HepG2 (cell line): ENCODE measurements at regions not wholly inside any gene's neighbourhood (a gene's known extent, or its start where the extent isn't known, plus 50 kb on each side); places are given as distances from the start of the nearest gene placed in this dataset.

Source experiments
- ATAC-seq: fragments of 200-7000 bp; cut with Tn5 transposase; 3 replicates; pipeline ENCODE4 v1.9.1; 2020; ENCODE audit warnings: mild to moderate bottlenecking, moderate library complexity
- BruUV-seq: library from RNA; stranded (reverse); fragments of 400-500 nt; replicated peaks from 2 replicates; lab custom pipeline; 2021; lab: Mats Ljungman, UMichigan
- CTCF ChIA-PET: fragments of 300-600 bp; formaldehyde crosslinking; extraction: SDS; loops from one replicate; lab custom pipeline; 2021; ENCODE audit warnings: low total read pairs, inconsistent platforms, low intra/inter-chr PET ratio; lab: Yijun Ruan, JAX
- POLR2A ChIA-PET: fragments of 350-600 bp; sonication (Branson Sonifier 250); formaldehyde crosslinking; loops from one replicate; lab custom pipeline; 2020; ENCODE audit warnings: antibody characterized with exemption, inconsistent platforms; lab: Yijun Ruan, JAX
- DNase-seq: peaks from one replicate; pipeline ENCODE4 v3.0.0-alpha.2; 2015; ENCODE audit warnings: low spot score
- FAIRE-seq: peaks from 3 replicates; lab custom pipeline; 2011; peaks lifted over from hg19 to GRCh38; lab: Jason Lieb, UNC
- H2AFZ ChIP-seq: one replicate; pipeline ENCODE4 v1.6.1; 2011; ENCODE audit warnings: low read length, inconsistent platforms
- H3K27ac ChIP-seq: fragments of 300-600 bp; 3 replicates; pipeline ENCODE4 v1.8.0; 2011; ENCODE audit warnings: mixed run types, mild to moderate bottlenecking, mixed read lengths, low read length, inconsistent platforms; ENCODE audit not compliant: insufficient read depth; ENCODE audit errors: extremely low read length
- H3K27me3 ChIP-seq, 2 experiments: fragments of 200-600 bp in 1 of 2; 2 replicates in 1 of 2; 3 replicates in 1 of 2; pipeline versions ENCODE4 v1.6.0 to v1.8.0; 2011; ENCODE audit warnings: low read length in 2 of 2, mild to moderate bottlenecking in 2 of 2, moderate library complexity in 2 of 2, inconsistent platforms in 1 of 2; ENCODE audit not compliant: insufficient read depth in 2 of 2, control insufficient read depth in 1 of 2
- H3K36me3 ChIP-seq, 2 experiments: fragments of 200-600 bp in 1 of 2; replicated peaks in 1 of 2; 2 replicates in 1 of 2; 3 replicates in 1 of 2; pipeline versions ENCODE4 v1.5.1 to v1.8.0; 2011; ENCODE audit warnings: low read length in 2 of 2, inconsistent platforms in 1 of 2; ENCODE audit not compliant: insufficient read depth in 2 of 2, control insufficient read depth in 1 of 2
- H3K4me1 ChIP-seq: 2 replicates; pipeline ENCODE4 v1.5.1; 2012; ENCODE audit warnings: low read length, inconsistent platforms; ENCODE audit not compliant: insufficient read depth
- H3K4me2 ChIP-seq: 2 replicates; pipeline ENCODE4 v1.6.0; 2011; ENCODE audit warnings: low read depth, low read length, inconsistent platforms
- H3K4me3 ChIP-seq, 3 experiments: fragments of 200-600 bp in 1 of 3; sonication (generic), shearing (Covaris generic) in 1 of 3; replicated peaks in 1 of 3; 2 replicates each; pipeline ENCODE4 v1.5.1; 2011 to 2016; ENCODE audit warnings: low read length in 3 of 3, inconsistent platforms in 2 of 3, low read depth in 2 of 3, mild to moderate bottlenecking in 2 of 3, control low read depth in 1 of 3, mixed read lengths in 1 of 3; ENCODE audit not compliant: insufficient read depth in 1 of 3
- H3K79me2 ChIP-seq: one replicate; pipeline ENCODE4 v1.6.1; 2011; ENCODE audit warnings: low read length, inconsistent platforms; ENCODE audit not compliant: insufficient read depth
- H3K9ac ChIP-seq: 2 replicates; pipeline ENCODE4 v1.6.0; 2011; ENCODE audit warnings: mild to moderate bottlenecking, low read depth, low read length, inconsistent platforms; ENCODE audit not compliant: insufficient read depth
- H3K9me3 ChIP-seq: 2 replicates; pipeline ENCODE4 v1.5.1; 2012; ENCODE audit warnings: mild to moderate bottlenecking, low read length
- H4K20me1 ChIP-seq: 2 replicates; pipeline ENCODE4 v1.6.0; 2011; ENCODE audit warnings: inconsistent platforms, mild to moderate bottlenecking, low read length, moderate library complexity; ENCODE audit not compliant: insufficient read depth
- AKAP8 ChIP-seq: sonication (generic); formaldehyde crosslinking; IDR thresholded peaks from 2 replicates; pipeline ENCODE4 v1.5.1; 2020; ENCODE audit warnings: mild to moderate bottlenecking, missing genetic modification reagents
- FOXA1 ChIP-seq, 2 experiments: fragments of 450-650 bp in 1 of 2; sonication (generic) in 1 of 2; formaldehyde crosslinking in 1 of 2; IDR thresholded peaks; 2 replicates each; pipeline versions ENCODE4 v1.4.0 to v1.6.1; 2016 to 2020; ENCODE audit warnings: missing genetic modification reagents in 1 of 2
- IRX3 ChIP-seq: sonication (generic); formaldehyde crosslinking; IDR thresholded peaks from 2 replicates; pipeline ENCODE4 v1.8.1; 2023; ENCODE audit warnings: mild to moderate bottlenecking, low read depth, missing genetic modification reagents, borderline replicate concordance
- MTF1 ChIP-seq: sonication (generic); formaldehyde crosslinking; IDR thresholded peaks from 2 replicates; pipeline ENCODE4 v1.5.0; 2020; ENCODE audit warnings: missing genetic modification reagents
- PRPF4 ChIP-seq: fragments of 200-400 bp; formaldehyde crosslinking; IDR thresholded peaks from 2 replicates; pipeline ENCODE4 v1.6.1; 2016; ENCODE audit warnings: low read length, low read depth; ENCODE audit not compliant: poor library complexity, severe bottlenecking
- REL ChIP-seq: sonication (generic); formaldehyde crosslinking; conservative IDR thresholded peaks from 2 replicates; pipeline ENCODE4 v1.8.0; 2022; ENCODE audit warnings: mild to moderate bottlenecking, missing genetic modification reagents, moderate library complexity
- TEAD2 ChIP-seq: sonication (generic); formaldehyde crosslinking; IDR thresholded peaks from 2 replicates; pipeline ENCODE4 v1.9.0; 2021; ENCODE audit warnings: missing genetic modification reagents
- XRCC5 ChIP-seq: fragments of 200-400 bp; formaldehyde crosslinking; optimal IDR thresholded peaks from 2 replicates; pipeline ENCODE3; 2017; ENCODE audit warnings: mild to moderate bottlenecking, low read length
- ZNF547 ChIP-seq: sonication (generic); formaldehyde crosslinking; IDR thresholded peaks from 2 replicates; pipeline ENCODE4 v1.5.1; 2020; ENCODE audit warnings: mild to moderate bottlenecking, missing genetic modification reagents
- ZNF556 ChIP-seq: sonication (generic); formaldehyde crosslinking; IDR thresholded peaks from 2 replicates; pipeline ENCODE4 v1.4.0; 2020; ENCODE audit warnings: mild to moderate bottlenecking, missing genetic modification reagents, borderline replicate concordance
- ZNF713 ChIP-seq: sonication (generic); formaldehyde crosslinking; IDR thresholded peaks from 2 replicates; pipeline ENCODE4 v1.4.0; 2020; ENCODE audit warnings: mild to moderate bottlenecking, missing genetic modification reagents
- WGBS: methylation state at CpG from one replicate; pipeline ENCODE4 v1.1.6; 2017; ENCODE audit warnings: low lambda C conversion rate; 5-methylcytosine and 5-hydroxymethylcytosine counted together
- in situ Hi-C: cut with HindIII; loops from 2 replicates; pipeline ENCODE4 v1.10.0; 2017; ENCODE audit warnings: low pct_unique_long_range_greater_than_20kb; ENCODE audit not compliant: extremely low pct_ligation_motif_present
- intact Hi-C: fragments of 100-400 bp; cut with micrococcal nuclease; formaldehyde crosslinking; loops from one replicate; pipeline ENCODE4 v1.10.0; 2022; ENCODE audit not compliant: unreplicated experiment
- TF ChIP-seq, protein P1 (sequence below): sonication (generic); formaldehyde crosslinking; IDR thresholded peaks from 2 replicates; pipeline ENCODE4 v1.9.0; 2021; ENCODE audit warnings: missing genetic modification reagents, borderline replicate concordance

DNA sequence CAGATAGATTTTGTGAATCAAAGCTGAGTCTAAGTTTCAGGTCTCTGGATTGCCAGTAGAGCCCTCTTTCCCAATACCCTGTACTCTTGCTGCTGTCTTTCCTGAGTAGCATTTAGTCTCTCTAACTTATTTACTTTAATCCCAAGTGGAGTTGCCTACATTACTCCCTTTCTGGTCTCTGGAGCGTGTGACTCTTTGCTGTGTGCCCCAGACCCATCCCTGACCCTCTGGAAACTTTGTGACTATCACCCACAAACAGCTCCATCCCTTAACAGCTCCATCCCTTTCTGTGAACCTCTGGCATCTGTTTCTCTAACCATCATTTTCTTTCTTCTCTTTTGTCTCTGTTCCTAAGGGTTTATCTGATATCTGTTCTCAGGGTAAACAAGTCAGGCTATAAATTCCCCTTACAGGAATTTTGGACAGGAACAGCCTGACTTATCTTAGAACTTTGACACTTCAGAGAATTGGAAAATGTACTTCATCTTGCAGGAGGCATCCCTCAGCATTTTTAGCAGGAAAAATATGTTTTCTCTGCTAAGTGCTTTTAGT, 1167.1 kb upstream of the SEMA6A start:
- TF ChIP-seq MTF1 (CRISPR knock-in tag) (no peak), ZNF547 (no peak), REL (CRISPR knock-in tag) (no peak), ZNF713 (CRISPR knock-in tag) (no peak), ZNF556 (CRISPR knock-in tag) (no peak), IRX3 (no peak), AKAP8 (CRISPR knock-in tag) (no peak), PRPF4 (no peak), TEAD2 (no peak), XRCC5 (no peak), FOXA1 (IDR thresholded peaks at IDR 0.05) (no peak), FOXA1 (CRISPR knock-in tag; IDR thresholded peaks at IDR 0.05) (no peak)
- TF ChIP-seq, protein P1, sequence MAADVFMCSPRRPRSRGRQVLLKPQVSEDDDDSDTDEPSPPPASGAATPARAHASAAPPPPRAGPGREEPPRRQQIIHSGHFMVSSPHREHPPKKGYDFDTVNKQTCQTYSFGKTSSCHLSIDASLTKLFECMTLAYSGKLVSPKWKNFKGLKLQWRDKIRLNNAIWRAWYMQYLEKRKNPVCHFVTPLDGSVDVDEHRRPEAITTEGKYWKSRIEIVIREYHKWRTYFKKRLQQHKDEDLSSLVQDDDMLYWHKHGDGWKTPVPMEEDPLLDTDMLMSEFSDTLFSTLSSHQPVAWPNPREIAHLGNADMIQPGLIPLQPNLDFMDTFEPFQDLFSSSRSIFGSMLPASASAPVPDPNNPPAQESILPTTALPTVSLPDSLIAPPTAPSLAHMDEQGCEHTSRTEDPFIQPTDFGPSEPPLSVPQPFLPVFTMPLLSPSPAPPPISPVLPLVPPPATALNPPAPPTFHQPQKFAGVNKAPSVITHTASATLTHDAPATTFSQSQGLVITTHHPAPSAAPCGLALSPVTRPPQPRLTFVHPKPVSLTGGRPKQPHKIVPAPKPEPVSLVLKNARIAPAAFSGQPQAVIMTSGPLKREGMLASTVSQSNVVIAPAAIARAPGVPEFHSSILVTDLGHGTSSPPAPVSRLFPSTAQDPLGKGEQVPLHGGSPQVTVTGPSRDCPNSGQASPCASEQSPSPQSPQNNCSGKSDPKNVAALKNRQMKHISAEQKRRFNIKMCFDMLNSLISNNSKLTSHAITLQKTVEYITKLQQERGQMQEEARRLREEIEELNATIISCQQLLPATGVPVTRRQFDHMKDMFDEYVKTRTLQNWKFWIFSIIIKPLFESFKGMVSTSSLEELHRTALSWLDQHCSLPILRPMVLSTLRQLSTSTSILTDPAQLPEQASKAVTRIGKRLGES: no peak
- Histone ChIP-seq H3K27ac (no peak overlapping the region), H3K4me1 (no peaks in the 10 kb centered on the region), H3K4me3 (no peak overlapping the region), H2AFZ (no peak overlapping the region), H4K20me1 (no peaks in the 10 kb centered on the region), H3K9me3 (no peaks in the 10 kb centered on the region), H3K4me2 (no peak overlapping the region), H3K9ac (no peak overlapping the region), H3K27me3 (no peaks in the 10 kb centered on the region), H3K36me3 (no peaks in the 10 kb centered on the region), H3K79me2 (no peaks in the 10 kb centered on the region)
- intact Hi-C loops: no loop called here
- in situ Hi-C loops: no loop called here
- POLR2A ChIA-PET: no interaction called here
- DNase-seq (no peak), ATAC-seq (no peak), FAIRE-seq (no peak)
- CTCF ChIA-PET: no interaction called here
- 8% methylated on average over 1 of the region's 1 CpG for WGBS
- no TSS peak for BruUV-seq
